ENCODE measurements at regions not wholly inside any gene's neighbourhood (a gene's known extent, or its start where the extent isn't known, plus 50 kb on each side); places are given as distances from the start of the nearest gene placed in this dataset.

DNA sequence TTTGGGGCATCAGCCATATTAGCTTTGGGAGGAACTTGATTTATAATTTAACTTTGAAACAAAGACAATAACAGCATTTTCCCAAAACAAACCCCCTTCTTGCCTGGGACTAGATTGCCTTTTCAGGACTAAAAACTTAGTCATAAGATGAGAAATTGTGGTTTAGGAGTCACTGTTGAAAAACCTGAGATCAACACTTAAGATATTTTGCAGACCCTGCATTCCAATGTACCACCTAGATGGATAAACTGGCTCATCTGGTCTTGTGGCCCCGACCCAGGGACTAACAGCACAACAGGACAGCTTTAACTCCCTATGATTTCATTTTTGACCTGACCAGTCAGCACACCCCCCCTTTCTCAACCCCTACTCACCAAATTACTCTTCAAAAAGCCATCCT is 1165.4 kb downstream of the XPNPEP1 start:
- Mint-ChIP-seq H3K27ac (no peak overlapping the region), H3K4me3 (no peak overlapping the region), H3K4me1 (no peaks in the 10 kb centered on the region), H3K36me3 (no peaks in the 10 kb centered on the region), H3K9me3 (peaks cover 11% of the 10 kb centered on the region)
- ATAC-seq (no peak), DNase-seq (ENCODE audit: low spot score in 2 of 2) (no peak)

DNA sequence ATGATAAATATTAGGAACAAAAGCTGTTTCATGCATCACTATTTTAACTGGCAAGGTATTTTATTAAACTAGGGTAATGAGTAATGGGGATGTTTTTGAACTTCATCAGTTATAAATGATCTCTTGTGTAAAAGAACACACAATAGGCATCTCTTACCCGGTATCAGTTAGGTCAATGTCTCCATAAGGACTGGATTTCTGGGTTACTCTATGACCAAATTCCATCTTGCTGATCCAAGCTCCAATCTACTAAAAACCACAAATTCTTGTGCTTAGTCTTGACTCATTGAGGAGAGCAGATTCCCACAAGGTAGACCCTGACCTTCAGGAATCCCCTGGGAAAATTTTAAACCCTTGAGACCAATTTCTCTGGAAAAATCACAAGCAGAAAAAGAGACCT is 1167.7 kb downstream of the XPNPEP1 start:
- no peak overlapping the region for H3K27ac Mint-ChIP-seq
- H3K4me1 Mint-ChIP-seq = no peaks in the 10 kb centered on the region
- DNase-seq (ENCODE audit: low spot score in 2 of 2) (no peak), ATAC-seq (no peak)
- peaks cover 16% of the 10 kb centered on the region for H3K9me3 Mint-ChIP-seq
- no peak overlapping the region for H3K4me3 Mint-ChIP-seq
- H3K36me3 Mint-ChIP-seq = no peaks in the 10 kb centered on the region

DNA sequence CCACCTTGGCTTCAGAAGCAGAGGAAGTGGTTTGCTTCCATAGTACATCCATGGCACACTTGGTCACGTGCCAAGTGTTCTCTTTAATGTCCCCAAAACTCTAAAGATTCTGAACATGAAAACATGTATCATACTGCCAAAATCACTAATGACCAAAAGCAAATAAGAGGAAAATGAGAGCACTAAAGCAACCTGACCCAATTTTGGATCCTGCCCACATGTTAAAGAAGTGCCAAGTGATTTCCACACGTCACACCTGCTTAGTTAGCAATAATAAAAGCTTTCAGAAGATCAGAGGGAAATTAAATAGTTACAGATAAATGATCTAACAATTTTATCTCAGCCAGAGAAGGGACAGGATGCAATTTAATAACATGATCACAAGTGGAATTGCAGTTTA is 1170.0 kb downstream of the XPNPEP1 start:
- H3K36me3 Mint-ChIP-seq = no peaks in the 10 kb centered on the region
- no peak overlapping the region for H3K27ac Mint-ChIP-seq
- DNase-seq (ENCODE audit: low spot score in 2 of 2) = no peak
- H3K9me3 Mint-ChIP-seq = peaks cover 16% of the 10 kb centered on the region
- no peak for ATAC-seq
- no peaks in the 10 kb centered on the region for H3K4me1 Mint-ChIP-seq
- H3K4me3 Mint-ChIP-seq = no peak overlapping the region

DNA sequence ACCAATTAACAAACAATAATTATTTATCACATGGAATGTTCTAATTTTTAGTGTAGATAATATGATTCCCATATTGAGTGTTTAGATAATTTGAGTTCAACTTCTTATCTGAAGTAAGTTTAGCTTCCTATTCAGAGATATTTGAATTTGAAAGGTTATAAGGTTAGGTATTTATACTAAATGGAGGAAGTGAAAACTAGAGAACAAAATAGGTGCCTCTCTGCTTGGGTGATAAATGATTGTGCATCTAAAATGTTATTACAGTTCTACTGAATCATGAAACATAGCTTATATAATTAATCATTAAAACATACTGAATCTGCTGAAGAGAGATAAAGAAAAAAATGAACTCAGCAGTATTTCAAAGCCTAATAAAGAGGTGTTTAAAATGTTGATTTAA is 1174.3 kb downstream of the XPNPEP1 start:
- no peak overlapping the region for H3K27ac Mint-ChIP-seq
- H3K4me3 Mint-ChIP-seq = no peak overlapping the region
- peaks cover 12% of the 10 kb centered on the region for H3K9me3 Mint-ChIP-seq
- ATAC-seq (no peak), DNase-seq (ENCODE audit: low spot score in 2 of 2) (no peak)
- no peaks in the 10 kb centered on the region for H3K4me1 Mint-ChIP-seq
- no peaks in the 10 kb centered on the region for H3K36me3 Mint-ChIP-seq

DNA sequence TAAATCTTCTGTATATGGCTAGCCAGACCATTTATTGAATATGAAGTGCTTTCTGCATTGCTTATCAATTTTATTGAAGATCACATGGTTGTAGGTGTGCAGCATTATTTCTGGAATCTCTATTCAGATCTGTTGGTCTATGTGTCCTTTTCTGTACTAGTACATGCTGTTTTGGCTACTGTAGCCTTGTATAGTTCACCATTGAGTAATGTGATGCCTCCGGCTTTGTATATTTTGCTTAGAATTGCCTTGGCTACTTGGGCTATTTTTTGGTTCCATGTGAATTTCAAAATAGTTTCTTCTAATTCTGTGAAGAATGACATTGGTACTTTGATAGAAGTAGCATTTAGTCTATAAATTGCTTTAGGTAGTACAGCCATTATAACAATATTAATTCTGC is 1187.2 kb downstream of the XPNPEP1 start:
- Mint-ChIP-seq H3K4me1 (no peaks in the 10 kb centered on the region), H3K36me3 (no peaks in the 10 kb centered on the region), H3K4me3 (no peak overlapping the region), H3K27ac (no peak overlapping the region), H3K9me3 (peaks cover 31% of the 10 kb centered on the region)
- ATAC-seq = no peak
- no peak for DNase-seq (ENCODE audit: low spot score in 2 of 2)

DNA sequence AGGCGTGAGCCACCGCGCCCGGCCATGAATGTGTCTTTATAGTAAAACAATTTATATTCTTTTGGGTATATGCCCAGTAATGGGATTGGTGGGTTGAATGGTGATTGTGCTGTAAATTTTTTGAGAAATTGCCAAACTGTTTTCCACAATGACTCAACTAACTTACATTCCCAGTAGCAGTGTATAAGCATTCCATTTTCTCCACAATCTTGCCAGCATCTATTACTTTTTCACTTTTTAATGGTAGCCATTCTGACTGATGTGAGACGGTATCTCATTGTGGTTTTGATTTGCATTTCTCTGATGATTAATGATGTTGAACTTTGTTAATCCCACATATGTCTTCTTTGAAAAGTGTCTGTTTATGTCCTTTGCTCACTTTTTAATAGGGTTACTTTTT is 1187.9 kb downstream of the XPNPEP1 start:
- H3K4me1 Mint-ChIP-seq = no peaks in the 10 kb centered on the region
- H3K36me3 Mint-ChIP-seq = no peaks in the 10 kb centered on the region
- no peak overlapping the region for H3K4me3 Mint-ChIP-seq
- peaks cover 30% of the 10 kb centered on the region for H3K9me3 Mint-ChIP-seq
- ATAC-seq (no peak), DNase-seq (ENCODE audit: low spot score in 2 of 2) (no peak)
- H3K27ac Mint-ChIP-seq = no peak overlapping the region

DNA sequence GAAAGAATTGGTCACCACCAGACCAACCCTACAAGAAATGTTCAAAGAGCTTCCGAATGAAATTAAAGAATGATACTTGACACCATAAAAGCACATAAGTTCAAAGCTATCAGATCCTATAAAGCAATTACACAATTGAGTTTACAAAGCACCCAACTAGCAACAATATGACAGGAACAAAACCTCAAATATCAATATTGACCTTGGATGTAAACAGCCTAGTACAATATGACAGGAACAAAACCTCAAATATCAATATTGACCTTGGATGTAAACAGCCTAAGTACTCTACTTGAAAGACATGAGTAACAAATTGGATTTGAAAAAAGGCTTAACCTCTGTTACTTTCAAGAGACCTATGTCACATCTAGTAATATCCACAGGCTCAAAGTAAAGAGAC is 1201.4 kb downstream of the XPNPEP1 start:
- Mint-ChIP-seq H3K4me3 (no peak overlapping the region), H3K4me1 (no peaks in the 10 kb centered on the region), H3K9me3 (peaks cover 14% of the 10 kb centered on the region), H3K36me3 (no peaks in the 10 kb centered on the region), H3K27ac (no peak overlapping the region)
- ATAC-seq (no peak), DNase-seq (ENCODE audit: low spot score in 2 of 2) (no peak)

DNA sequence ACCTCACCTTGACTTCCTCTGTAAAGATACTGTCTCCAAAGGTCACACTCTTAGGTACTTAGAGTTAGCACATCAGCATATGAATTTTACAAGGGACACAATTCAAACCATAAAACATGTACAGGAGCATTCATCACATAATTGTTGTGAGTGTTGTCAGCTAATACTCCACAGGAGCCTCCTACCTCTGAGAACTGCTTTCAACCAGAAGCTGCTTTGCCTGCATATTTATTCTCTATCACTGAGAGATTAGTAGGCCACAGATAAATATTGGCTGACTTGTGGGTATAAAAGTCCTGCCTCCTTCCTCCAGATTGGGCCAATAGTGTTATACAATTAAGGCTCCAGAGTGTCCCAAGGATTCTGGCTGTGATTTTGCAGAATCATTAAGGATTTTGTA is 1207.0 kb downstream of the XPNPEP1 start:
- H3K27ac Mint-ChIP-seq = no peak overlapping the region
- no peak overlapping the region for H3K4me3 Mint-ChIP-seq
- DNase-seq (ENCODE audit: low spot score in 2 of 2) = no peak
- H3K36me3 Mint-ChIP-seq = no peaks in the 10 kb centered on the region
- no peak for ATAC-seq
- peaks cover 22% of the 10 kb centered on the region for H3K9me3 Mint-ChIP-seq
- H3K4me1 Mint-ChIP-seq = no peaks in the 10 kb centered on the region

DNA sequence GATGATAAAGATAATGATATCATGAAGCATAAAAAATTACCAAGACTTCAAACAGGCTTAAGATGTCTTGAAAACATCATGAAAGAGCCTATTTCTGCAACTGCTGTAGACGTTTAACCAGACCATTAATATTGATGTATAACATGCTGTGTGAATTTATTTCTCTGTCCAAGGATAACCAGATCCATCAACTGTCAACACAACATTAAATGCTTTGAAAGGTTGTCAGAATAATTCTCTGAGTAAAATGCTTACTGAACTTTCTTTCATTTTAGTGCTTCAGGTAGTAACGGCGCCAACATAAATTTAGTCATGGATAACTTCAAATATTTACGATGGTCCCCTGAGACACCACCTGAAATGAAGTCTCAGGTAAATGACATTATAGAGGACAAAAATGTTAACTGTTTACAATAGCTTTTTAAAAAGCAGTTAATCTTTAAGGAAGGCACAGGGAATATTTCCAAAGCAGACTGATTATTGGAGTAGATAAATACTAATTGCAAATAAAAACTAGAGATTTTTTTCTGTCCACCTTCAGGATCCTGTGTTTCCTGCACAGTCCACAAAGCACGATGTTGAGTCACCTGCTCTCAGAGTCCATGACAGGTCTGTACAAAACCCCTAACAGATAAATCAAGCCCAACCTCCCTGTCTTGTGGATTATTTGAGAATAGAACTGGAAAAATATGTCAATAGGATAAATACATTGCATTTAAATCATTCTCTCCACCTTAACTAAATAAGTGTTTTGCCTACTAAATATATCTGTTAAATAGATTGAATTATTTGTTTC is 1213.2 kb downstream of the XPNPEP1 start:
- no peak for DNase-seq (ENCODE audit: low spot score in 2 of 2)
- Mint-ChIP-seq H3K36me3 (no peaks in the 10 kb centered on the region), H3K27ac (no peak overlapping the region), H3K4me3 (no peak overlapping the region), H3K9me3 (peaks cover 16% of the 10 kb centered on the region), H3K4me1 (no peaks in the 10 kb centered on the region)
- no peak for ATAC-seq

DNA sequence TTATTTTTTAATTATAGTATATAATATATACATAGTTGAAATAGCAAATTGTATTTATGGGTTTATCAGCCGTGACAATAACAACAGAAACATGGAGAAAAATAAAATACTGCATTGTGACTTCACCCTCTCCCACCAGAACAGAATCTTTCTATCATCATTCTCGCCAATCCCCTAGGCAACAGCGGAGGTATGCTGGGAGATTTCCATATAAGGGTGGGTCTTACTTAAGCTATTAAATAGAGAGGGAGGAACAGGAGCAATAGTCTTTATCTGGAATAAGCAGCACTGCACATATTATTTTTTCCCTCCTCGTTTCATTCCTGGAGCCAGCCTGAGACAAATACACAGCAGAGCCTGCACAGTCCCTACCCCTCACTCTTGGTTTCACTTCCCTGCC is 1214.9 kb downstream of the XPNPEP1 start:
- no peaks in the 10 kb centered on the region for H3K36me3 Mint-ChIP-seq
- no peak overlapping the region for H3K27ac Mint-ChIP-seq
- no peak for ATAC-seq
- H3K4me3 Mint-ChIP-seq = no peak overlapping the region
- H3K9me3 Mint-ChIP-seq = peaks cover 9% of the 10 kb centered on the region
- no peaks in the 10 kb centered on the region for H3K4me1 Mint-ChIP-seq
- no peak for DNase-seq (ENCODE audit: low spot score in 2 of 2)

DNA sequence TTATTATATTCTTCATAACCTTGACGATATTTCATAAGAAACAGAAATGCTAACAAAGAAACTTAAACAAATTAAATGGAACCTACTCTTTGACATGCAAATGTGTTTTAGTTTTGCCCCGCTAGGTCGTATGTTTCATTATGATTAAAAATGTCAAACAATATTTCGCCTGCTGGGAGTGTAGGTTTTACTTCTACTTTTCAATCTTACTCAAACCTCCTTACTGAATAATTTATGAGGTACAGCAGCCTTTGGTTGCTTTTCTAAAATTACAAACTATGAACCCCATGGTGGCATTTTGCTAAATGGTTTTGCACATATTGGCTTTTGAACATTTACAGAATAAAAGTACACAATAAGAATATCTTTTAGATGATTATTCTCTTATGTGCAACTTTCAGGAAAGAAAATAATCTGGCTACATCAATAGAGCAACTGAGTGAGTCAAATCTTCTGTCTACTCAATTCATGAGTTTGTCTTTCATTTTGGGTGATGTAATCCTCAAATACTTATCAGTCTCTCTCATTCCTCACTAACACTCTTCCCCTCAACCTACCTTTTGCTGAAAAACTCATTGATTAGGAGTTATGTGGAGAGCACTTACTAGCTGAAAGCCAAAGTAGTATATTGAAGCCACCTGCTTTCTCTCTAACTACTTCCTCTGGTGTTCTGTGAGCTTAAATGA is 1226.4 kb downstream of the XPNPEP1 start:
- H3K36me3 Mint-ChIP-seq = no peaks in the 10 kb centered on the region
- ATAC-seq (no peak), DNase-seq (ENCODE audit: low spot score in 2 of 2) (no peak)
- no peak overlapping the region for H3K27ac Mint-ChIP-seq
- no peaks in the 10 kb centered on the region for H3K4me1 Mint-ChIP-seq
- peaks cover 18% of the 10 kb centered on the region for H3K9me3 Mint-ChIP-seq
- H3K4me3 Mint-ChIP-seq = no peak overlapping the region

DNA sequence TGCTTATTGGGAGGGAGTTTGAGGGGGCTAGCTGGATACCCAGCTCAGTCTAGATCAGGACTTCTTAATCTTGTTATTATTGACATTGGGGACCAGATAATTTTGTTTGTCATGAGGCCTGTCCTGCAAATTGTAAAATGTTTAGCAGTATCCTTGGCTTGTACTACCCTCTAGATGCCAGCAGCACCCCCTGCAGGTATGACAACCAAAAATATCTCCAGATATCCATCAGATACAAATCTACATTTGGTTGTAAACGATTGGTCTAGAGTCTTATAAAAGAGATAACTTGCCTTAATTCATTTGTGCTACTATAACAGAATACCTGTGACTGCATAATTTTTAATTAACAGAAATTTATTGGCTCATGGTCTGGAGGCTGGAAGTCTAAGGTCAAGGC is 1232.2 kb downstream of the XPNPEP1 start:
- Mint-ChIP-seq H3K4me1 (no peaks in the 10 kb centered on the region), H3K36me3 (no peaks in the 10 kb centered on the region), H3K27ac (no peak overlapping the region), H3K4me3 (no peak overlapping the region), H3K9me3 (peaks cover 19% of the 10 kb centered on the region)
- no peak for DNase-seq (ENCODE audit: low spot score in 2 of 2)
- no peak for ATAC-seq

DNA sequence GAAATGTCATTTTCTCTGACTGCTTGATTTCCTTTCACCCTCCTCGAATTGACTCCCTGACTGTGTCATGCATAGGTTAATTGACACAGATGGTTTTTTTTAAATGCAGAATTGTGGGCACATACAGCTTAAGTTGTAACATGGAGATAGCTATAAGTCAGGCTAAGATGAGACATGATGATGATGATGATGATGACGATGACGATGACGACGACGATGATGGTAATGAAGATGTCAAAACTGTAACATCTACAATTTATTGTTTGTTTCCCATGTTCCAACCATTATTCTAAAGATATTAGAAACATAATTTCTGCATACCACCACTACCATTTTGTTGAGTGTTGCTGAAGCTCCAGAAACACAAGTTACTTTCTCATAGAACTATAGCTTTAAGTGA is 1232.8 kb downstream of the XPNPEP1 start:
- Mint-ChIP-seq H3K4me1 (no peaks in the 10 kb centered on the region), H3K9me3 (peaks cover 19% of the 10 kb centered on the region), H3K4me3 (no peak overlapping the region), H3K27ac (no peak overlapping the region), H3K36me3 (no peaks in the 10 kb centered on the region)
- ATAC-seq (no peak), DNase-seq (ENCODE audit: low spot score in 2 of 2) (no peak)

DNA sequence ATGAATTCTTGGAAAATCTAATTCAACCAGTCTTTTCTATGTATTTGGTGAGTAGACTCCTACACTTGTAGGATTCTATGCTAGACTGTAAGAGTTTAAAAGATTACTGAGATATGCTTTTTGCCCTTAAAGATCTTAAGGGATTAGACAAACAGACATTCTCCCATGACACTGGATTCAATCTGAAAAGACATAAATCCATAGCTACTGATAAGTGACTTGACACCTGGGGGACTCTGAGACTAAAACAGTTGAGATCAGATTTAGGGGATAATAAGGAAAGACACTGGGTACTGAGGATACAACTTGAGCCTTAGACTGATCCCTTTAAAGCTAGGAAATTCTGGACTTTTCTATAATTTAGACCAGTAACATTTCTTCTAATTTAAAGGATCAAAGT is 1233.4 kb downstream of the XPNPEP1 start:
- DNase-seq (ENCODE audit: low spot score in 2 of 2) (no peak), ATAC-seq (no peak)
- Mint-ChIP-seq H3K4me1 (no peaks in the 10 kb centered on the region), H3K4me3 (no peak overlapping the region), H3K36me3 (no peaks in the 10 kb centered on the region), H3K9me3 (peaks cover 15% of the 10 kb centered on the region), H3K27ac (no peak overlapping the region)

DNA sequence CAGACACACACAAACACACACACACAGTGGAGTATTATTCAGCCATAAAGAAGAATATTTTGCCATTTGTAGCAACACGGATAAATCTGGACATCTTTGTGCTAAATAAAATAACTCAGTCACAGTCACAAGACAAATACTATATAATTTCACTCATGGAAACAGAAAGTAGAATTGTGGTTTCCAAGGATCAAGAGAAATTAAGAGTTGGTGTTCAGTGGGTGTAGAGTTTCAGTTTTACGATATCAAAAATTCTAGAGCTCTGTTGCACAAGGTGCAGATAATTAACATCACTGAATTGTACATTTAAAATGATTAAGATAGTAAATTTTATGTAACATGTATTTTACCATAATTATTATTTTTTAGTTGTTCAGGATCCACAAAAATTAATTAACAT is 1235.0 kb downstream of the XPNPEP1 start:
- Mint-ChIP-seq H3K36me3 (no peaks in the 10 kb centered on the region), H3K9me3 (peaks cover 10% of the 10 kb centered on the region), H3K4me3 (no peak overlapping the region), H3K4me1 (no peaks in the 10 kb centered on the region), H3K27ac (no peak overlapping the region)
- DNase-seq (ENCODE audit: low spot score in 2 of 2) (no peak), ATAC-seq (no peak)

DNA sequence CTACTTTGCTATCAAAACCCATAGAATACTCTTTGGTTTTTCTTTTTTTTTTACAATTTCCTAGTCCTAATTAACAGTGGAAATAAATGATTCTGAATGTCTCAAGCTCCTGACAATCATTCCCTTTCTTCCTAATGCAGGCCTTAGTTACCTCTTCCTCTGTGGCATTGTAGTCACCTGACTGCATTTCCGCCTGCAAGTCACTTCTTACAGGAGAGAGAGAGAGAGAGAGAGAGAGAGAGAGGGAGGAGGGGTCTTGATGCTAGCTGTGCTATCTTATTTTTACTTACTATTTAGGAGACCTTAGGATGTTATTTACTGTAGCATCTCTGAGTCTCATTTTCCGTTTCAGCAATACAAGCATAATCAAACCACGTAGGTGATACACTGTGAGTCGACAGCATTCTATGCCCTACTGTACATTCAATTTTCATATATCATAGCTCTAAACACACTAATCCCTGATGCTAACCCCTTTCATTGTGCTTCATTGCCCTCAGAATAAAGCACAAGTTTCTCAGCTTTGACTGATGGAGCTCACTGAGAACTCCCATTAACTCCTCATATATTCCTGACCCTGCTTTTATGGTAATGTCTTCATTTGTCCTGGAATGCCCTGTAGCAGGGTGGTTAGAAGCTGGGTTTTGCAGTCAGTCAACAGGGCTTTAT is 1237.3 kb downstream of the XPNPEP1 start:
- H3K36me3 Mint-ChIP-seq = no peaks in the 10 kb centered on the region
- H3K4me3 Mint-ChIP-seq = no peak overlapping the region
- no peak for DNase-seq (ENCODE audit: low spot score in 2 of 2)
- H3K4me1 Mint-ChIP-seq = no peaks in the 10 kb centered on the region
- H3K9me3 Mint-ChIP-seq = peaks cover 8% of the 10 kb centered on the region
- ATAC-seq = no peak
- H3K27ac Mint-ChIP-seq = no peak overlapping the region

Data from stimulated activated effector memory CD8-positive, alpha-beta T cell treated with anti-CD3 and anti-CD28 coated beads, Interleukin-12 subunit alpha, Interleukin-12 subunit beta, amount 100 ng/mL, for 72 hours (primary cell).